IPS DF 6.9 (cell line): ENCODE measurements at regions not wholly inside any gene's neighbourhood (a gene's known extent, or its start where the extent isn't known, plus 50 kb on each side); places are given as distances from the start of the nearest gene placed in this dataset.

ENCODE experiments used
- DNase-seq: peaks from one replicate; pipeline ENCODE4 v3.0.0-alpha.2; 2013; ENCODE audit warnings: low read depth, low spot score
- H3K27ac ChIP-seq: one replicate; pipeline ENCODE4 v1.5.1; 2013; ENCODE audit warnings: low read length, control low read depth
- H3K27me3 ChIP-seq: 2 replicates; pipeline ENCODE4 v1.6.1; 2013; ENCODE audit warnings: mild to moderate bottlenecking, low read length; ENCODE audit not compliant: control insufficient read depth, insufficient read depth
- H3K36me3 ChIP-seq: 2 replicates; pipeline ENCODE4 v1.6.1; 2013; ENCODE audit warnings: low read length; ENCODE audit not compliant: control insufficient read depth, insufficient read depth
- H3K4me1 ChIP-seq: 2 replicates; pipeline ENCODE4 v1.6.1; 2013; ENCODE audit warnings: low read length; ENCODE audit not compliant: control insufficient read depth, insufficient read depth
- H3K4me3 ChIP-seq: 2 replicates; pipeline ENCODE4 v1.5.1; 2013; ENCODE audit warnings: mild to moderate bottlenecking, low read length
- H3K9me3 ChIP-seq: 2 replicates; pipeline ENCODE4 v1.6.1; 2013; ENCODE audit warnings: low read length, inconsistent platforms; ENCODE audit not compliant: control insufficient read depth, insufficient read depth
- WGBS: extraction: QIAGEN DNeasy Blood & Tissue Kit; methylation state at CpG from one replicate; pipeline ENCODE4 v1.1.7; 2013; ENCODE audit warnings: mixed read lengths, missing lambda C conversion rate; ENCODE audit not compliant: insufficient read length, insufficient coverage; 5-methylcytosine and 5-hydroxymethylcytosine counted together

- WGBS: no CpG with 5 or more reads among the region's 1 CpG
These were observed 770.4 kb upstream of the ARPP21 start for GRCh38 chr3:34868935-34869334.

GRCh38 chr3:34869696-34870095 is 769.6 kb upstream of the ARPP21 start:
- Histone ChIP-seq H3K27me3 (no peaks in the 10 kb centered on the region), H3K9me3 (no peaks in the 10 kb centered on the region), H3K4me3 (no peak overlapping the region), H3K36me3 (no peaks in the 10 kb centered on the region), H3K4me1 (peaks cover 3% of the 10 kb centered on the region), H3K27ac (no peak overlapping the region)
- no CpG with 5 or more reads among the region's 1 CpG for WGBS
- no peak for DNase-seq

More at GRCh38 chr3:34868935-34869334, 770.4 kb upstream of the ARPP21 start:
- no peaks in the 10 kb centered on the region for H3K9me3 ChIP-seq
- no peaks in the 10 kb centered on the region for H3K36me3 ChIP-seq
- peaks cover 4% of the 10 kb centered on the region for H3K4me1 ChIP-seq
- H3K4me3 ChIP-seq: no peak overlapping the region
- no peak for DNase-seq
- no peak overlapping the region for H3K27ac ChIP-seq
- H3K27me3 ChIP-seq: no peaks in the 10 kb centered on the region

GRCh38 chr3:34872406-34872805 is 766.9 kb upstream of the ARPP21 start:
- Histone ChIP-seq H3K27ac (no peak overlapping the region), H3K4me1 (no peaks in the 10 kb centered on the region), H3K27me3 (no peaks in the 10 kb centered on the region), H3K4me3 (no peak overlapping the region), H3K9me3 (no peaks in the 10 kb centered on the region), H3K36me3 (no peaks in the 10 kb centered on the region)
- WGBS: no CpG with 5 or more reads among the region's 7 CpGs
- DNase-seq: no peak

GRCh38 chr3:34876997-34877396 is 762.3 kb upstream of the ARPP21 start:
- no peak for DNase-seq
- H3K27ac ChIP-seq: no peak overlapping the region
- no peaks in the 10 kb centered on the region for H3K36me3 ChIP-seq
- no peaks in the 10 kb centered on the region for H3K27me3 ChIP-seq
- no peaks in the 10 kb centered on the region for H3K4me1 ChIP-seq
- H3K9me3 ChIP-seq: no peaks in the 10 kb centered on the region
- H3K4me3 ChIP-seq: no peak overlapping the region

GRCh38 chr3:34878488-34878887 is 760.8 kb upstream of the ARPP21 start:
- Histone ChIP-seq H3K36me3 (no peaks in the 10 kb centered on the region), H3K4me1 (no peaks in the 10 kb centered on the region), H3K27ac (no peak overlapping the region), H3K27me3 (no peaks in the 10 kb centered on the region), H3K9me3 (no peaks in the 10 kb centered on the region), H3K4me3 (no peak overlapping the region)
- DNase-seq: no peak
- no CpG with 5 or more reads among the region's 1 CpG for WGBS

- H3K27me3 ChIP-seq: no peaks in the 10 kb centered on the region
- no peaks in the 10 kb centered on the region for H3K4me1 ChIP-seq
- no peak overlapping the region for H3K4me3 ChIP-seq
- H3K9me3 ChIP-seq: no peaks in the 10 kb centered on the region
- no CpG with 5 or more reads among the region's 1 CpG for WGBS
- H3K27ac ChIP-seq: no peak overlapping the region
- no peaks in the 10 kb centered on the region for H3K36me3 ChIP-seq
- DNase-seq: no peak
These were observed 758.3 kb upstream of the ARPP21 start for GRCh38 chr3:34881026-34881425.

GRCh38 chr3:34882764-34883163 is 756.6 kb upstream of the ARPP21 start:
- no peak for DNase-seq
- H3K4me1 ChIP-seq: no peaks in the 10 kb centered on the region; the same call in 1 of the 2 replicates
- no peak overlapping the region for H3K27ac ChIP-seq
- no CpG with 5 or more reads among the region's 2 CpGs for WGBS
- H3K36me3 ChIP-seq: no peaks in the 10 kb centered on the region
- no peak overlapping the region for H3K4me3 ChIP-seq
- H3K27me3 ChIP-seq: no peaks in the 10 kb centered on the region
- no peaks in the 10 kb centered on the region for H3K9me3 ChIP-seq

- whole genome bisulfite sequencing: no CpG with 5 or more reads among the region's 2 CpGs
These were observed 755.3 kb upstream of the ARPP21 start for GRCh38 chr3:34884007-34884406.

GRCh38 chr3:34886443-34886842 is 752.9 kb upstream of the ARPP21 start:
- no peaks in the 10 kb centered on the region for H3K36me3 ChIP-seq
- H3K4me3 ChIP-seq: no peak overlapping the region
- no peaks in the 10 kb centered on the region for H3K27me3 ChIP-seq
- no peak for DNase-seq
- WGBS: no CpG with 5 or more reads among the region's 4 CpGs
- no peak overlapping the region for H3K27ac ChIP-seq
- no peaks in the 10 kb centered on the region; the same call in 1 of the 2 replicates for H3K4me1 ChIP-seq
- no peaks in the 10 kb centered on the region for H3K9me3 ChIP-seq

More at GRCh38 chr3:34884007-34884406, 755.3 kb upstream of the ARPP21 start:
- H3K27me3 ChIP-seq: no peaks in the 10 kb centered on the region
- no peaks in the 10 kb centered on the region for H3K36me3 ChIP-seq
- H3K9me3 ChIP-seq: no peaks in the 10 kb centered on the region
- DNase-seq: no peak
- no peak overlapping the region for H3K27ac ChIP-seq
- no peaks in the 10 kb centered on the region; the same call in 1 of the 2 replicates for H3K4me1 ChIP-seq
- no peak overlapping the region for H3K4me3 ChIP-seq

- Histone ChIP-seq H3K27me3 (no peaks in the 10 kb centered on the region), H3K4me3 (no peak overlapping the region), H3K36me3 (no peaks in the 10 kb centered on the region), H3K4me1 (no peaks in the 10 kb centered on the region; the same call in 1 of the 2 replicates), H3K27ac (no peak overlapping the region), H3K9me3 (no peaks in the 10 kb centered on the region)
- no CpG with 5 or more reads among the region's 2 CpGs for WGBS
- DNase-seq: no peak
These were observed 749.7 kb upstream of the ARPP21 start for GRCh38 chr3:34889641-34890040.

GRCh38 chr3:34890247-34890646 is 749.1 kb upstream of the ARPP21 start:
- Histone ChIP-seq H3K36me3 (no peaks in the 10 kb centered on the region), H3K9me3 (no peaks in the 10 kb centered on the region), H3K4me1 (no peaks in the 10 kb centered on the region; the same call in 1 of the 2 replicates), H3K27me3 (no peaks in the 10 kb centered on the region), H3K4me3 (no peak overlapping the region), H3K27ac (no peak overlapping the region)
- no CpG with 5 or more reads among the region's 1 CpG for WGBS
- DNase-seq: no peak
